ENCODE measurements at regions not wholly inside any gene's neighbourhood (a gene's known extent, or its start where the extent isn't known, plus 50 kb on each side); places are given as distances from the start of the nearest gene placed in this dataset.

GRCh38 chr13:109900320-109900719 lies 113.9 kb upstream of the IRS2 start:
- Histone ChIP-seq H3K36me3 (no peaks in the 10 kb centered on the region), H3K27ac (no peak overlapping the region), H3K4me3 (no peak overlapping the region), H3K9me3 (no peaks in the 10 kb centered on the region), H3K4me1 (no peaks in the 10 kb centered on the region), H3K27me3 (no peaks in the 10 kb centered on the region)
- DNase-seq, result no peak
- intact Hi-C loops (cut with DNase I; ENCODE audit: low total_unique reads) (no loop called here), in situ Hi-C loops (cut with MboI; ENCODE audit: low pct_ligation_motif_present in 1 of 4, low pct_unique_long_range_greater_than_20kb in 1 of 4, low sequenced_read_pairs in 3 of 4) (no loop called here)
- WGBS, 2 donors (ENCODE audit: low coverage in 1 of 2), result 35 to 53% methylated on average over 6 of the region's 6 CpGs
- no peak for TF ChIP-seq EP300 (IDR thresholded peaks at IDR 0.05; ENCODE audit: low read depth)
- TF ChIP-seq CTCF (IDR thresholded peaks at IDR 0.05), result no peak
- TF ChIP-seq POLR2AphosphoS5 (IDR thresholded peaks at IDR 0.05), result no peak
- no peak for TF ChIP-seq POLR2A (IDR thresholded peaks at IDR 0.05)

- 67 to 82% methylated on average over 3 of the region's 3 CpGs for WGBS, 2 donors (ENCODE audit: low coverage in 1 of 2)
- Histone ChIP-seq H3K27me3 (no peaks in the 10 kb centered on the region), H3K36me3 (no peaks in the 10 kb centered on the region), H3K27ac (no peak overlapping the region), H3K4me3 (no peak overlapping the region), H3K9me3 (no peaks in the 10 kb centered on the region), H3K4me1 (no peaks in the 10 kb centered on the region)
- TF ChIP-seq POLR2A (IDR thresholded peaks at IDR 0.05) (no peak), CTCF (IDR thresholded peaks at IDR 0.05) (no peak), EP300 (IDR thresholded peaks at IDR 0.05; ENCODE audit: low read depth) (no peak), POLR2AphosphoS5 (IDR thresholded peaks at IDR 0.05) (no peak)
- intact Hi-C loops (cut with DNase I; ENCODE audit: low total_unique reads) (no loop called here), in situ Hi-C loops (cut with MboI; ENCODE audit: low pct_ligation_motif_present in 1 of 4, low pct_unique_long_range_greater_than_20kb in 1 of 4, low sequenced_read_pairs in 3 of 4) (no loop called here)
- DNase-seq, result no peak
Observed at GRCh38 chr13:109899748-109900147, 113.4 kb upstream of the IRS2 start.

GRCh38 chr13:109899316-109899715 lies 112.9 kb upstream of the IRS2 start:
- no peak for DNase-seq
- in situ Hi-C loops (cut with MboI; ENCODE audit: low pct_ligation_motif_present in 1 of 4, low pct_unique_long_range_greater_than_20kb in 1 of 4, low sequenced_read_pairs in 3 of 4), result no loop called here
- Histone ChIP-seq H3K36me3 (no peaks in the 10 kb centered on the region), H3K9me3 (no peaks in the 10 kb centered on the region), H3K27ac (no peak overlapping the region), H3K4me3 (no peak overlapping the region), H3K4me1 (no peaks in the 10 kb centered on the region), H3K27me3 (no peaks in the 10 kb centered on the region)
- 60 to 74% methylated on average over 1 to 3 of the region's 3 CpGs for WGBS, 2 donors (ENCODE audit: low coverage in 1 of 2)
- intact Hi-C loops (cut with DNase I; ENCODE audit: low total_unique reads), result no loop called here
- no peak for TF ChIP-seq POLR2AphosphoS5 (IDR thresholded peaks at IDR 0.05)
- TF ChIP-seq EP300 (IDR thresholded peaks at IDR 0.05; ENCODE audit: low read depth), result no peak
- no peak for TF ChIP-seq POLR2A (IDR thresholded peaks at IDR 0.05)
- TF ChIP-seq CTCF (IDR thresholded peaks at IDR 0.05), result no peak

- no peaks in the 10 kb centered on the region for H3K9me3 ChIP-seq
- no peaks in the 10 kb centered on the region for H3K27me3 ChIP-seq
- no peak overlapping the region for H3K4me3 ChIP-seq
- TF ChIP-seq CTCF (IDR thresholded peaks at IDR 0.05), result no peak
- no peak for TF ChIP-seq POLR2AphosphoS5 (IDR thresholded peaks at IDR 0.05)
- no peak for TF ChIP-seq EP300 (IDR thresholded peaks at IDR 0.05; ENCODE audit: low read depth)
- no peak for TF ChIP-seq POLR2A (IDR thresholded peaks at IDR 0.05)
- no peaks in the 10 kb centered on the region for H3K4me1 ChIP-seq
- no peaks in the 10 kb centered on the region for H3K36me3 ChIP-seq
- intact Hi-C loops (cut with DNase I; ENCODE audit: low total_unique reads), result no loop called here
- WGBS, 2 donors (ENCODE audit: low coverage in 1 of 2), result 45 to 68% methylated on average over 4 to 5 of the region's 5 CpGs
- in situ Hi-C loops (cut with MboI; ENCODE audit: low pct_ligation_motif_present in 1 of 4, low pct_unique_long_range_greater_than_20kb in 1 of 4, low sequenced_read_pairs in 3 of 4), result no loop called here
- no peak for DNase-seq
- H3K27ac ChIP-seq, result no peak overlapping the region
Observed at GRCh38 chr13:109897988-109898624, 111.7 kb upstream of the IRS2 start.

All from transverse colon (tissue), 4 donors.